B cell (primary cell): ENCODE measurements at regions not wholly inside any gene's neighbourhood (a gene's known extent, or its start where the extent isn't known, plus 50 kb on each side); places are given as distances from the start of the nearest gene placed in this dataset.

Source experiments
- ATAC-seq: fragments of 200-7000 bp; cut with Tn5 transposase; one replicate; pipeline ENCODE4 v1.10.0; 2021; ENCODE audit warnings: low read depth, mild to moderate bottlenecking, moderate number of reproducible peaks, moderate library complexity
- CTCF ChIA-PET: fragments of 350-600 bp; sonication (Branson Sonifier 250); formaldehyde crosslinking; loops from one replicate; lab custom pipeline; 2021; ENCODE audit warnings: antibody characterized with exemption, inconsistent platforms; lab: Charles Lee
- POLR2A ChIA-PET: fragments of 350-600 bp; sonication (Branson Sonifier 250); formaldehyde crosslinking; loops from one replicate; lab custom pipeline; 2021; ENCODE audit warnings: antibody characterized with exemption; lab: Charles Lee
- DNase-seq: peaks from one replicate; pipeline ENCODE4 v3.0.0; 2013
- H2AFZ ChIP-seq: 2 replicates; pipeline ENCODE4 v1.6.1; 2012; ENCODE audit warnings: mild to moderate bottlenecking, low read depth, low read length; ENCODE audit not compliant: insufficient read depth, poor library complexity, severe bottlenecking
- H3K27ac ChIP-seq, 2 donors: 1 replicate in 1 of 2; 2 replicates in 1 of 2; pipeline ENCODE4 v1.5.1; 2012 to 2013; ENCODE audit warnings: low read length in 2 of 2, mild to moderate bottlenecking in 2 of 2, moderate library complexity in 1 of 2
- H3K27me3 ChIP-seq, 4 experiments: fragments of 200-600 bp in 1 of 4; sonication (generic) in 1 of 4; replicated peaks in 1 of 4; 1 replicate in 2 of 4; 2 replicates in 2 of 4; pipeline versions ENCODE4 v1.6.1 to v1.7.0; 2013 to 2016; ENCODE audit warnings: low read length in 3 of 4, mild to moderate bottlenecking in 2 of 4, mixed read lengths in 1 of 4, moderate library complexity in 1 of 4; ENCODE audit not compliant: insufficient read depth in 4 of 4, control insufficient read depth in 3 of 4; ENCODE audit errors: control extremely low read depth in 1 of 4
- H3K36me3 ChIP-seq, 2 experiments: replicated peaks in 1 of 2; 1 replicate in 1 of 2; 2 replicates in 1 of 2; pipeline versions ENCODE4 v1.6.1 to v1.7.1; 2013; ENCODE audit warnings: low read length in 1 of 2; ENCODE audit not compliant: insufficient read depth in 2 of 2, control insufficient read depth in 1 of 2; ENCODE audit errors: control extremely low read depth in 1 of 2, extremely low read depth in 1 of 2
- H3K4me1 ChIP-seq, 2 donors: fragments of 200-600 bp in 1 of 2; sonication (generic) in 1 of 2; 1 replicate in 1 of 2; 2 replicates in 1 of 2; pipeline versions ENCODE4 v1.5.1 to v1.6.1; 2013 to 2017; ENCODE audit warnings: low read length in 2 of 2; ENCODE audit not compliant: control insufficient read depth in 2 of 2, insufficient read depth in 2 of 2
- H3K4me2 ChIP-seq: replicated peaks from 2 replicates; pipeline ENCODE3; 2012; ENCODE audit warnings: mild to moderate bottlenecking, low read depth, low read length; ENCODE audit not compliant: poor library complexity, severe bottlenecking
- H3K4me3 ChIP-seq, 5 experiments: fragments of 200-600 bp in 1 of 5; sonication (generic) in 1 of 5; 1 replicate in 3 of 5; 2 replicates in 2 of 5; pipeline versions ENCODE4 v1.5.1 to v1.7.0; 2011 to 2016; ENCODE audit warnings: low read length in 4 of 5, mild to moderate bottlenecking in 4 of 5, low read depth in 2 of 5, control low read depth in 1 of 5, moderate library complexity in 1 of 5; ENCODE audit not compliant: insufficient read depth in 1 of 5; ENCODE audit errors: control extremely low read depth in 1 of 5, extremely low read depth in 1 of 5
- H3K79me2 ChIP-seq: fragments of 200-600 bp; sonication (generic); one replicate; pipeline ENCODE4 v1.6.0; 2016; ENCODE audit warnings: low read length; ENCODE audit not compliant: control insufficient read depth, insufficient read depth
- H3K9ac ChIP-seq: fragments of 200-600 bp; sonication (generic); 2 replicates; pipeline ENCODE4 v1.6.1; 2017; ENCODE audit warnings: mild to moderate bottlenecking, low read length, moderate library complexity
- H3K9me3 ChIP-seq, 3 donors: one replicate each; pipeline versions ENCODE4 v1.6.1 to v1.7.1; 2013; ENCODE audit warnings: low read length in 2 of 3; ENCODE audit not compliant: control insufficient read depth in 2 of 3, insufficient read depth in 1 of 3; ENCODE audit errors: control extremely low read depth in 1 of 3
- H4K20me1 ChIP-seq: 2 replicates; pipeline ENCODE4 v1.6.0; 2012; ENCODE audit warnings: mild to moderate bottlenecking, low read length; ENCODE audit not compliant: insufficient read depth, control insufficient read depth, poor library complexity, severe bottlenecking
- H3K27ac Mint-ChIP-seq: one replicate; pipeline ENCODE4 v1.8.0; 2021; ENCODE audit warnings: mixed read lengths
- H3K27me3 Mint-ChIP-seq: one replicate; pipeline ENCODE4 v1.8.0; 2021; ENCODE audit warnings: mixed read lengths
- H3K4me1 Mint-ChIP-seq: one replicate; pipeline ENCODE4 v1.8.0; 2021; ENCODE audit warnings: mixed read lengths
- H3K4me3 Mint-ChIP-seq: one replicate; pipeline ENCODE4 v1.8.0; 2021; ENCODE audit warnings: mixed read lengths
- H3K9me3 Mint-ChIP-seq: one replicate; pipeline ENCODE4 v1.8.0; 2022; ENCODE audit warnings: mixed read lengths; ENCODE audit not compliant: insufficient read depth
- EZH2 ChIP-seq: IDR thresholded peaks from 2 replicates; pipeline ENCODE4 v1.6.1; 2012; ENCODE audit warnings: borderline replicate concordance, low read depth, mild to moderate bottlenecking, moderate library complexity, low read length; ENCODE audit not compliant: insufficient read depth, poor library complexity, severe bottlenecking
- WGBS: methylation state at CpG from one replicate; pipeline ENCODE4 v1.1.5; 2013; ENCODE audit warnings: missing lambda C conversion rate; ENCODE audit not compliant: insufficient coverage; 5-methylcytosine and 5-hydroxymethylcytosine counted together
- intact Hi-C: fragments of 100-400 bp; cut with micrococcal nuclease; formaldehyde crosslinking; loops from one replicate; pipeline ENCODE4 v1.10.0; 2022
- TF ChIP-seq, protein P1 (sequence below): fragments of 200-600 bp; IDR thresholded peaks from one replicate; pipeline ENCODE4 v1.8.0; 2022; ENCODE audit warnings: antibody characterized with exemption, mild to moderate bottlenecking

GRCh38 chr1:208604295-208604694 lies 360.1 kb upstream of the PLXNA2 start:
- H3K9ac ChIP-seq: no peak overlapping the region
- H3K27ac ChIP-seq: no peak overlapping the region
- no peaks in the 10 kb centered on the region for H4K20me1 ChIP-seq
- Mint-ChIP-seq H3K27ac (no peak overlapping the region), H3K4me1 (peaks cover 7% of the 10 kb centered on the region), H3K4me3 (no peak overlapping the region), H3K27me3 (no peaks in the 10 kb centered on the region), H3K9me3 (no peaks in the 10 kb centered on the region)
- H3K9me3 ChIP-seq: no peaks in the 10 kb centered on the region
- no peak overlapping the region for H3K4me3 ChIP-seq
- no peaks in the 10 kb centered on the region for H3K36me3 ChIP-seq
- H3K27me3 ChIP-seq: no peaks in the 10 kb centered on the region
- no peak for DNase-seq
- TF ChIP-seq, protein P1, sequence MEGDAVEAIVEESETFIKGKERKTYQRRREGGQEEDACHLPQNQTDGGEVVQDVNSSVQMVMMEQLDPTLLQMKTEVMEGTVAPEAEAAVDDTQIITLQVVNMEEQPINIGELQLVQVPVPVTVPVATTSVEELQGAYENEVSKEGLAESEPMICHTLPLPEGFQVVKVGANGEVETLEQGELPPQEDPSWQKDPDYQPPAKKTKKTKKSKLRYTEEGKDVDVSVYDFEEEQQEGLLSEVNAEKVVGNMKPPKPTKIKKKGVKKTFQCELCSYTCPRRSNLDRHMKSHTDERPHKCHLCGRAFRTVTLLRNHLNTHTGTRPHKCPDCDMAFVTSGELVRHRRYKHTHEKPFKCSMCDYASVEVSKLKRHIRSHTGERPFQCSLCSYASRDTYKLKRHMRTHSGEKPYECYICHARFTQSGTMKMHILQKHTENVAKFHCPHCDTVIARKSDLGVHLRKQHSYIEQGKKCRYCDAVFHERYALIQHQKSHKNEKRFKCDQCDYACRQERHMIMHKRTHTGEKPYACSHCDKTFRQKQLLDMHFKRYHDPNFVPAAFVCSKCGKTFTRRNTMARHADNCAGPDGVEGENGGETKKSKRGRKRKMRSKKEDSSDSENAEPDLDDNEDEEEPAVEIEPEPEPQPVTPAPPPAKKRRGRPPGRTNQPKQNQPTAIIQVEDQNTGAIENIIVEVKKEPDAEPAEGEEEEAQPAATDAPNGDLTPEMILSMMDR: no peak
- no peak for TF ChIP-seq EZH2
- no peak for ATAC-seq
- no peaks in the 10 kb centered on the region for H3K4me1 ChIP-seq
- 33% methylated on average over 2 of the region's 4 CpGs for WGBS
- CTCF ChIA-PET: interaction anchor here (0.7 kb wide), 1 partner anchor 12 kb away, joined by 3 read pairs; no protein-coding TSS in a partner anchor
- intact Hi-C loops: no loop called here
- H3K79me2 ChIP-seq: no peaks in the 10 kb centered on the region
- H2AFZ ChIP-seq: no peak overlapping the region
- H3K4me2 ChIP-seq: no peak overlapping the region
- POLR2A ChIA-PET: no interaction called here

DNA sequence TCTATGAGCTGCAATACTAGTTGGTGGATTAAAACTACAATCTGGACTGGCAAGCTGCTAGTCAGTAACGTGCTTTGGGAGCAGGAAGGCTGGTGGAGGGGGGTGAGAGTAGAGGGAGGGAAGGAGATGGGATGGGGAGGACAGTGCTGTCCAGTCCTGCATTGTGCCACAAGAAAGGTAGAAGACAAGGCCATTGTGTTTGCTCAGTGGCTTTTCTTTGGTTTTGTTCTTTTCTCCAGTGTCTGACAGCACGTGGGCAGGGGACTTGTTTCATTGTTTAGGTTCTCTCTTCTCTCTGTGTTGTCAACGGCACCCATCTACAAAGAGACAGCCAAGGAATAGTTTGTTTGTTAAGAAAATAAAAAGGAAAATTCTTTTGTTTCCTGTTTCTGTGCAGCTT lies 362.8 kb upstream of the PLXNA2 start:
- Mint-ChIP-seq H3K27me3 (no peaks in the 10 kb centered on the region), H3K9me3 (no peaks in the 10 kb centered on the region), H3K4me3 (no peak overlapping the region), H3K27ac (no peak overlapping the region), H3K4me1 (peaks cover 7% of the 10 kb centered on the region)
- Histone ChIP-seq H3K4me3 (no peak overlapping the region), H4K20me1 (no peaks in the 10 kb centered on the region), H3K4me2 (no peak overlapping the region), H3K27ac (no peak overlapping the region), H3K27me3 (no peaks in the 10 kb centered on the region), H3K4me1 (no peaks in the 10 kb centered on the region), H3K79me2 (no peaks in the 10 kb centered on the region), H2AFZ (no peak overlapping the region), H3K36me3 (no peaks in the 10 kb centered on the region), H3K9ac (no peak overlapping the region), H3K9me3 (no peaks in the 10 kb centered on the region)
- ChIA-PET CTCF (no interaction called here), POLR2A (no interaction called here)
- no peak for DNase-seq
- intact Hi-C loops: no loop called here
- no peak for ATAC-seq
- no peak for TF ChIP-seq EZH2
- TF ChIP-seq, protein P1: no peak
- WGBS: 94% methylated on average over 2 of the region's 3 CpGs
